ENCODE measurements at regions not wholly inside any gene's neighbourhood (a gene's known extent, or its start where the extent isn't known, plus 50 kb on each side); places are given as distances from the start of the nearest gene placed in this dataset.

DNA sequence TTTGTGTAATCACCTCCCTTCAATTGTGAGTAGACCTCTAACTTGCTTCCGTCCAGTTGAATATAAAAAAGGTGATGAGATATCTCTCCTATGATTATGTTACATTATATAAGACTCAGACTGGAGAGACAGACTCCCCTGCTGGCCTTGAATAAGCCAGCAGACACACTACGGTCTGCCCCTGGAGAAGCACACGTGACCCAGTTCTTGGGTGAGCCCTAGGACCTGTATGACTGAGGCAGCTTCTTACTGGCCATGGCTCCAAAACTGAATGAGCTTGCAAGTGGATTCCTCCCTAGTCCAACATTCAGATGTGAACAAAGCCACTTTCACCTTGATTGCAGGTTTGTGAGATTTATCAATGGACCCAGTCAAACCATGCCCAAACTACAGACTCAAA is 427.9 kb upstream of the DCN start:
- no peak for DNase-seq (ENCODE audit: low spot score)
- TF ChIP-seq, protein P1, sequence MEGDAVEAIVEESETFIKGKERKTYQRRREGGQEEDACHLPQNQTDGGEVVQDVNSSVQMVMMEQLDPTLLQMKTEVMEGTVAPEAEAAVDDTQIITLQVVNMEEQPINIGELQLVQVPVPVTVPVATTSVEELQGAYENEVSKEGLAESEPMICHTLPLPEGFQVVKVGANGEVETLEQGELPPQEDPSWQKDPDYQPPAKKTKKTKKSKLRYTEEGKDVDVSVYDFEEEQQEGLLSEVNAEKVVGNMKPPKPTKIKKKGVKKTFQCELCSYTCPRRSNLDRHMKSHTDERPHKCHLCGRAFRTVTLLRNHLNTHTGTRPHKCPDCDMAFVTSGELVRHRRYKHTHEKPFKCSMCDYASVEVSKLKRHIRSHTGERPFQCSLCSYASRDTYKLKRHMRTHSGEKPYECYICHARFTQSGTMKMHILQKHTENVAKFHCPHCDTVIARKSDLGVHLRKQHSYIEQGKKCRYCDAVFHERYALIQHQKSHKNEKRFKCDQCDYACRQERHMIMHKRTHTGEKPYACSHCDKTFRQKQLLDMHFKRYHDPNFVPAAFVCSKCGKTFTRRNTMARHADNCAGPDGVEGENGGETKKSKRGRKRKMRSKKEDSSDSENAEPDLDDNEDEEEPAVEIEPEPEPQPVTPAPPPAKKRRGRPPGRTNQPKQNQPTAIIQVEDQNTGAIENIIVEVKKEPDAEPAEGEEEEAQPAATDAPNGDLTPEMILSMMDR (IDR thresholded peaks at IDR 0.05; ENCODE audit: extremely low read depth, missing control alignments): no peak

DNA sequence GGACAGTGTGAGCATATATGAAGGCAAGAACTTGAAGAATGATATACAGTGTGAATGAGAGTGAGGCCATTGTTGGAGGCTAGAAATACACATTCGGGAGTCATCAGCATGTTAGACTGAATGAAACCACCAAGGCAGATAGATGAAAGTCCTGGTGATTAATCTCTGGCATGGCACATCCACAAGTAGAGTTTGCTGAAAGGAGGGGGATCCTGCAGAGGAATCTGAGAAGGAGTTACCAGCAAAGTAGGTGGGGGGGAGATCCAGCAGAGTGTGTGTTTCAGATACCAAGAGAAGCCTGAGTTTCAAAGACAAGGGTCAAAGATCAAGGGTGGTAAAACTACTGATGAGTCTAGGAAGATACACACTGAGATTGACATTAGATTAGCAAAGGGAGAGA is 426.7 kb upstream of the DCN start:
- TF ChIP-seq, protein P1 (IDR thresholded peaks at IDR 0.05; ENCODE audit: extremely low read depth, missing control alignments): no peak
- DNase-seq (ENCODE audit: low spot score): no peak

DNA sequence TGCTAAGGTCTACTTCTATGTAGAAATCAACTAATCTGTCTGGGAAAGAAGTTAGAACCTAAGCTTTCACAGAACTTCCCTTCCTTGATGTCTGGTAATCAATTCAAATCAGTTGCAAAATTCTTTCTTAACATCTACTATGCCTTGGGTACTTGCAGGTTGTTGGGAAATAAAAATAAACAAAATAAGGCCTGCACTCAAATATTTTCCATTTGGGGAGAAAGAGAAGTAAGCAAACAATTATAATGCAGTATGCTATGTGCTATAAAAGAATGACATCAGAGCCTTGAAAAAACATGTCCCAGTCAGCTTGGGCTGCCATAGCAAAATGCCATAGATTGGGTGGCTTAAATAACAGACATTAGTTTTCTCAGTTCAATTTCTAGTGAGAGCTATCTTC is 425.9 kb upstream of the DCN start:
- TF ChIP-seq, protein P1 (IDR thresholded peaks at IDR 0.05; ENCODE audit: extremely low read depth, missing control alignments): no peak
- DNase-seq (ENCODE audit: low spot score): no peak

DNA sequence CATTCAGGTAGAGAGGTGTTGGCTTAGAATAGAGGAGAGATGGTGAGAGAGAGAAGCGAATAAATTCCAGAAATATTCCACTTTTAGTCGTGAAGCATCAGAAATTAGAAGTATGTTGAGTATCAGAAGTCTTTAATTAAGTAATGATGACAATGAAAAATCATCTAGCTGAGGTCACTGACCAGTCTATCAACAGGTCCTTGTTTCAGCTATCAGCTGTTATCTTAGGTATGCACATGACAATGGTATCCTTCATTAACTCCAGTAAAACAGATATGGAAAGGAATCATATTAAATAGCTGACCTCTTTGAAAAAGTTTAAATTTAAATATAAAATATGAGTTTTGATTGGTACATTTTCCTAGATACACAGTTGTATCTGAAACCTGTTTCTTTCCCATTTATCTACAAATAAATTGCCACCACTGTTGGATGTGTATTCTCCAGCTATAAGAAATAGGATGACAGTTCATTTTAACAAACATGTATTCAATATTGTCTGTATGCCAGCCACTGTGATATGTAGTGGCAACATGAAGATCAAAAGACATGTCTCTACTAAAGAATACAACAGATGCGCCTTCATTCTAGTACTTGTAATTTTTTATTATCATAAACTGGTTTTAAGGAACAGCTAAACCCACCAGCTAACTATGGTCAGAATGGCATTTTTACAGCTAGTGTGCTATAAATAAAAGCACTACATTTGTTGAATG is 424.2 kb upstream of the DCN start:
- TF ChIP-seq, protein P1 (IDR thresholded peaks at IDR 0.05; ENCODE audit: extremely low read depth, missing control alignments): no peak
- no peak for DNase-seq (ENCODE audit: low spot score)

DNA sequence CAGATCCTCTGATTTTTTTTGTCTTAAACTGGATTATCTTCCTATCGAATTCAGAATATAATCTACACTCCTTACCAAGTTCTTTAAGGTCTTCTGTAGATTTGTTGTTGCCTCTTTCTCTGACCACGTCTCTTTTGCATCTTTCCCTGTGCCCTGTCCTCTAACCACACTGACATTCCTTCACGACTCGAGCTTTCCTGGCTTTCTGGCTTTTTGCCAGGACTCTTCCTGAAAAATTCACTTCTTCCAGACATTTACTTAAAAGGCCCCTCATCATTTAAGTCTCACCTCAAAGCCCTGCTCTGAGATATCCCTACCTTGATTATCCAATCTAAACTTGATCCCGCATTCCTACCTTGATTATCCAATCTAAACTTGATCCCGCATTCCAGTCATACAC is 422.3 kb upstream of the DCN start:
- TF ChIP-seq, protein P1 (IDR thresholded peaks at IDR 0.05; ENCODE audit: extremely low read depth, missing control alignments): no peak
- DNase-seq (ENCODE audit: low spot score): no peak

DNA sequence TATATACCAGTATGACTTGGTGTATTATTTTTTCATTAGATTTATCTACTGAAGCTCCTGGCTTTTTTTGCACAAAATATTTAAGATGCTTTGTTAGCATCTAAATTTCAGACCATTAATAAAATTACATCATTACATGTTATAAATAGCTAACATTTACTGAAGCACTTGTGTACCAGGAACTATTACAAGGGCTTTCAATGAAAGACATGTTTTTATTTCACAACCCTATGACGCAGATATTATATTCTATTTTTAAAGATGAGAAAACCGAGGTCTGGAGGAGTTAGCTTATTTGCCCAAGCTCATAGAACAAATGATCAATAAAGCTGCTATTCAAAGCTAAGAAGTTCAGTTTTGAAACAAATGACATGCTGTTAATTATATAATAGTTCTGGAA is 420.4 kb upstream of the DCN start:
- TF ChIP-seq, protein P1 (IDR thresholded peaks at IDR 0.05; ENCODE audit: extremely low read depth, missing control alignments): no peak
- no peak for DNase-seq (ENCODE audit: low spot score)

DNA sequence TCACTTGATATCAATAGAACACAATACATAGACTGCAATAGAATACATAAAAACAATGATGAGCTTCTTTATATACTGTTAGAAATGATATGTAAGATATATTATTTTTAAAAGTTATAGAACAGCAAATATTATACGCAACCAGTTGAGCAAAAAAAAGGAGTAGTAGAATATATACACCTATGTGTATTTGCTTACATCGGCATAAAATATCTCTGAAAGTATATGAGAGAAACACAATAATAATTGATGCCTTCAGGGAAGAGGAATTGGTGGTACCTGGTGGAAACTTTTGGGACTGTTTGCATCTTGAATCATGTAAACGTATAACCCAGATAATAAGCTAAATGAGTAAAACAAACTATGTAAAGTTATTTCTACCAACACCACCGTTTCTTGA is 418.4 kb upstream of the DCN start:
- DNase-seq (ENCODE audit: low spot score): no peak
- TF ChIP-seq, protein P1 (IDR thresholded peaks at IDR 0.05; ENCODE audit: extremely low read depth, missing control alignments): no peak
